GM12878 (cell line): ENCODE measurements at regions not wholly inside any gene's neighbourhood (a gene's known extent, or its start where the extent isn't known, plus 50 kb on each side); places are given as distances from the start of the nearest gene placed in this dataset.

ENCODE experiments used
- ATAC-seq: fragments of 200-7000 bp; cut with Tn5 transposase; 3 replicates; pipeline ENCODE4 v1.9.1; 2020; ENCODE audit warnings: mild to moderate bottlenecking, moderate library complexity
- BruUV-seq: library from RNA; stranded (reverse); fragments of 400-500 nt; replicated peaks from 2 replicates; lab custom pipeline; 2021; lab: Mats Ljungman, UMichigan
- CTCF ChIA-PET: fragments of 300-600 bp; sonication (Branson Sonifier 250); formaldehyde crosslinking; extraction: SDS; loops from one replicate; lab custom pipeline; 2021; ENCODE audit warnings: inconsistent platforms; lab: Yijun Ruan, JAX
- POLR2A ChIA-PET: fragments of 350-600 bp; formaldehyde crosslinking; extraction: SDS; loops from one replicate; lab custom pipeline; 2021; ENCODE audit warnings: inconsistent platforms; lab: Charles Lee
- RAD21 ChIA-PET: fragments of 300-600 bp; sonication (Branson Sonifier 250); formaldehyde crosslinking; loops from one replicate; lab custom pipeline; 2023; ENCODE audit warnings: antibody characterized with exemption; ENCODE audit not compliant: unreplicated experiment; lab: Charles Lee
- SMC1A ChIA-PET: fragments of 300-600 bp; sonication (Branson Sonifier 250); formaldehyde crosslinking; loops from one replicate; lab custom pipeline; 2023; ENCODE audit not compliant: unreplicated experiment, uncharacterized antibody; lab: Charles Lee
- DNase-seq: peaks from one replicate; pipeline ENCODE4 v3.0.0-alpha.2; 2011; ENCODE audit warnings: low read depth, low spot score
- FAIRE-seq: peaks from 3 replicates; lab custom pipeline; 2011; peaks lifted over from hg19 to GRCh38; lab: Jason Lieb, UNC
- H2AFZ ChIP-seq: 2 replicates; pipeline ENCODE4 v1.6.0; 2011; ENCODE audit warnings: low read depth, low read length, control low read depth; ENCODE audit not compliant: control insufficient read depth
- H3K27ac ChIP-seq: 2 replicates; pipeline ENCODE4 v1.5.1; 2011; ENCODE audit warnings: control low read depth; ENCODE audit not compliant: control insufficient read depth, insufficient read depth
- H3K27me3 ChIP-seq, 2 experiments: replicated peaks in 1 of 2; 2 replicates each; pipeline versions ENCODE4 v1.6.0 to v1.6.1; 2011; ENCODE audit warnings: low read length in 1 of 2; ENCODE audit not compliant: control insufficient read depth in 2 of 2, insufficient read depth in 2 of 2
- H3K36me3 ChIP-seq, 2 experiments: 2 replicates each; pipeline ENCODE4 v1.5.1; 2011; ENCODE audit warnings: low read length in 1 of 2; ENCODE audit not compliant: control insufficient read depth in 2 of 2, insufficient read depth in 2 of 2
- H3K4me1 ChIP-seq: 2 replicates; pipeline ENCODE4 v1.6.1; 2011; ENCODE audit warnings: mild to moderate bottlenecking, low read length, moderate library complexity, mixed read lengths; ENCODE audit not compliant: control insufficient read depth, insufficient read depth
- H3K4me2 ChIP-seq: 2 replicates; pipeline ENCODE4 v1.6.0; 2011; ENCODE audit warnings: control low read depth; ENCODE audit not compliant: control insufficient read depth, insufficient read depth
- H3K4me3 ChIP-seq: fragments of 200-600 bp; sonication (generic); 2 replicates; pipeline ENCODE4 v1.5.1; 2016
- H3K79me2 ChIP-seq: 2 replicates; pipeline ENCODE4 v1.6.0; 2011; ENCODE audit warnings: low read length; ENCODE audit not compliant: control insufficient read depth, insufficient read depth
- H3K9ac ChIP-seq: 2 replicates; pipeline ENCODE4 v1.8.0; 2011; ENCODE audit warnings: low read length, control low read depth, mixed read lengths; ENCODE audit not compliant: control insufficient read depth, insufficient read depth
- H3K9me3 ChIP-seq: replicated peaks from 3 replicates; pipeline ENCODE4 v1.5.1; 2011; ENCODE audit warnings: mild to moderate bottlenecking, low read length; ENCODE audit not compliant: control insufficient read depth, insufficient read depth
- H4K20me1 ChIP-seq: 2 replicates; pipeline ENCODE4 v1.6.0; 2011; ENCODE audit not compliant: control insufficient read depth, insufficient read depth
- ASH2L ChIP-seq: fragments of 300-600, 200-600 bp; sonication (generic); IDR thresholded peaks from 2 replicates; pipeline ENCODE4 v1.6.1; 2017; ENCODE audit warnings: low read depth, mild to moderate bottlenecking, borderline replicate concordance
- BMI1 ChIP-seq: fragments of 450-650 bp; IDR thresholded peaks from 2 replicates; pipeline ENCODE4 v1.6.1; 2016; ENCODE audit warnings: mild to moderate bottlenecking, moderate library complexity, borderline replicate concordance
- HDAC2 ChIP-seq: fragments of 200-600 bp; sonication (generic); IDR thresholded peaks from 2 replicates; pipeline ENCODE4 v1.6.1; 2017
- HSF1 ChIP-seq: fragments of 150-350 bp; IDR thresholded peaks from 2 replicates; pipeline ENCODE4 v1.6.1; 2014; ENCODE audit warnings: mild to moderate bottlenecking, low read depth, low read length
- KDM1A ChIP-seq: fragments of 200-600 bp; sonication (generic); IDR thresholded peaks from 2 replicates; pipeline ENCODE4 v1.6.1; 2016; ENCODE audit warnings: borderline replicate concordance
- MEF2B ChIP-seq: fragments of 450-650 bp; IDR thresholded peaks from 2 replicates; pipeline ENCODE4 v1.6.1; 2018; ENCODE audit warnings: mild to moderate bottlenecking, moderate library complexity; ENCODE audit not compliant: partially characterized antibody, poor library complexity, severe bottlenecking
- MTA2 ChIP-seq: fragments of 450-650 bp; IDR thresholded peaks from 2 replicates; pipeline ENCODE4 v1.6.1; 2016; ENCODE audit warnings: low read depth, mild to moderate bottlenecking, moderate library complexity
- NKRF ChIP-seq: fragments of 450-650 bp; conservative IDR thresholded peaks from 2 replicates; pipeline ENCODE4 v1.6.1; 2017; ENCODE audit warnings: mild to moderate bottlenecking, moderate library complexity
- POLR2AphosphoS2 ChIP-seq: IDR thresholded peaks from 2 replicates; pipeline ENCODE4 v1.6.1; 2011; ENCODE audit warnings: low read depth, mild to moderate bottlenecking, low read length, improper control_type of control experiment, moderate library complexity
- STAT3 ChIP-seq: IDR thresholded peaks from 2 replicates; pipeline ENCODE4 v1.6.1; 2011; ENCODE audit warnings: low read depth, low read length, improper control_type of control experiment
- TAF1 ChIP-seq: IDR thresholded peaks from 2 replicates; pipeline ENCODE4 v1.6.1; 2011; ENCODE audit warnings: mild to moderate bottlenecking, low read depth, low read length, borderline replicate concordance
- WGBS: methylation state at CpG from one replicate; pipeline ENCODE4 v1.1.6; 2016; ENCODE audit warnings: low lambda C conversion rate; ENCODE audit not compliant: insufficient replicate concordance, insufficient coverage; ENCODE audit errors: missing lambda C conversion rate; 5-methylcytosine and 5-hydroxymethylcytosine counted together
- in situ Hi-C: fragments of 300-500 bp; cut with MboI; formaldehyde crosslinking; loops from 9 replicates; pipeline ENCODE4 v1.14.3; 2018; ENCODE audit warnings: mixed read lengths
- intact Hi-C: fragments of 100-400 bp; cut with micrococcal nuclease; formaldehyde crosslinking; loops from one replicate; pipeline ENCODE4 v1.14.2; 2022; ENCODE audit not compliant: unreplicated experiment
- TF ChIP-seq, protein P1 (sequence below): IDR thresholded peaks from 2 replicates; pipeline ENCODE4 v1.6.1; 2011; ENCODE audit warnings: low read depth, mild to moderate bottlenecking, low read length, moderate library complexity, borderline replicate concordance; ENCODE audit errors: extremely low read depth
- TF ChIP-seq, protein P2 (sequence below): fragments of 450-650 bp; IDR thresholded peaks from 2 replicates; pipeline ENCODE4 v1.6.1; 2017; ENCODE audit warnings: mild to moderate bottlenecking
- TF ChIP-seq, protein P3 (sequence below): IDR thresholded peaks from 2 replicates; pipeline ENCODE4 v1.6.1; 2012; ENCODE audit warnings: improper control_type of control experiment, low read depth, low read length; ENCODE audit not compliant: insufficient replicate concordance

DNA sequence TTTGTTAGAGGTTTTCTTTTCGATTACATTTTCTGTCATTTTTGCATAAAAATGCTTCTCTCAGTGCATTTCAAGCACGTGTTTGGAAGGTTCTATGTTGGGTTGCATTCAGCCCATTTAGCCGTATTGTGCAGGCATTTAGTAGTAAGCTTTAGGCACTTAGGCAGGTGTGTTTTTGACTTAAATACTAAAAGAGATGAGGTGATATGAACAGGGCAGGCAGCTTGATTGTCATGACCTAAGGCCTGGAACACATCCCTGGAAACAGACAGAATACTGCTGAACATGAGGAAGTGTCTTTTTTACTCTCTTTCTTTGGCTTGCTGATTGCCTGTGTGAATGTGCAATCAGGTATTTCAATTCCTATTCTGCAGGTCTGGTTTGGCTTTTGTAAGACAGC, 610.5 kb upstream of the MAN1A1 start:
- Histone ChIP-seq H3K27me3 (no peaks in the 10 kb centered on the region), H3K9ac (no peak overlapping the region), H2AFZ (no peak overlapping the region), H3K36me3 (no peaks in the 10 kb centered on the region), H4K20me1 (no peaks in the 10 kb centered on the region), H3K27ac (no peak overlapping the region), H3K4me3 (no peak overlapping the region), H3K4me1 (no peaks in the 10 kb centered on the region), H3K79me2 (no peaks in the 10 kb centered on the region), H3K4me2 (no peak overlapping the region), H3K9me3 (no peaks in the 10 kb centered on the region)
- ChIA-PET CTCF (no interaction called here), RAD21 (no interaction called here), SMC1A (interaction anchor here (0.8 kb wide), 1 partner anchor 812 kb away, joined by 3 read pairs; no protein-coding TSS in a partner anchor), POLR2A (no interaction called here)
- ATAC-seq (no peak), FAIRE-seq (no peak), DNase-seq (no peak)
- TF ChIP-seq MTA2: no peak
- TF ChIP-seq STAT3: no peak
- TF ChIP-seq, protein P1, sequence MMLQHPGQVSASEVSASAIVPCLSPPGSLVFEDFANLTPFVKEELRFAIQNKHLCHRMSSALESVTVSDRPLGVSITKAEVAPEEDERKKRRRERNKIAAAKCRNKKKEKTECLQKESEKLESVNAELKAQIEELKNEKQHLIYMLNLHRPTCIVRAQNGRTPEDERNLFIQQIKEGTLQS: no peak
- no peak for TF ChIP-seq KDM1A
- TF ChIP-seq BMI1: no peak
- no peak for TF ChIP-seq ASH2L
- TF ChIP-seq, protein P2, sequence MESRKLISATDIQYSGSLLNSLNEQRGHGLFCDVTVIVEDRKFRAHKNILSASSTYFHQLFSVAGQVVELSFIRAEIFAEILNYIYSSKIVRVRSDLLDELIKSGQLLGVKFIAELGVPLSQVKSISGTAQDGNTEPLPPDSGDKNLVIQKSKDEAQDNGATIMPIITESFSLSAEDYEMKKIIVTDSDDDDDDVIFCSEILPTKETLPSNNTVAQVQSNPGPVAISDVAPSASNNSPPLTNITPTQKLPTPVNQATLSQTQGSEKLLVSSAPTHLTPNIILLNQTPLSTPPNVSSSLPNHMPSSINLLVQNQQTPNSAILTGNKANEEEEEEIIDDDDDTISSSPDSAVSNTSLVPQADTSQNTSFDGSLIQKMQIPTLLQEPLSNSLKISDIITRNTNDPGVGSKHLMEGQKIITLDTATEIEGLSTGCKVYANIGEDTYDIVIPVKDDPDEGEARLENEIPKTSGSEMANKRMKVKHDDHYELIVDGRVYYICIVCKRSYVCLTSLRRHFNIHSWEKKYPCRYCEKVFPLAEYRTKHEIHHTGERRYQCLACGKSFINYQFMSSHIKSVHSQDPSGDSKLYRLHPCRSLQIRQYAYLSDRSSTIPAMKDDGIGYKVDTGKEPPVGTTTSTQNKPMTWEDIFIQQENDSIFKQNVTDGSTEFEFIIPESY: no peak
- no peak for TF ChIP-seq NKRF
- TF ChIP-seq POLR2AphosphoS2: no peak
- TF ChIP-seq HSF1: no peak
- no peak for TF ChIP-seq TAF1
- TF ChIP-seq, protein P3, sequence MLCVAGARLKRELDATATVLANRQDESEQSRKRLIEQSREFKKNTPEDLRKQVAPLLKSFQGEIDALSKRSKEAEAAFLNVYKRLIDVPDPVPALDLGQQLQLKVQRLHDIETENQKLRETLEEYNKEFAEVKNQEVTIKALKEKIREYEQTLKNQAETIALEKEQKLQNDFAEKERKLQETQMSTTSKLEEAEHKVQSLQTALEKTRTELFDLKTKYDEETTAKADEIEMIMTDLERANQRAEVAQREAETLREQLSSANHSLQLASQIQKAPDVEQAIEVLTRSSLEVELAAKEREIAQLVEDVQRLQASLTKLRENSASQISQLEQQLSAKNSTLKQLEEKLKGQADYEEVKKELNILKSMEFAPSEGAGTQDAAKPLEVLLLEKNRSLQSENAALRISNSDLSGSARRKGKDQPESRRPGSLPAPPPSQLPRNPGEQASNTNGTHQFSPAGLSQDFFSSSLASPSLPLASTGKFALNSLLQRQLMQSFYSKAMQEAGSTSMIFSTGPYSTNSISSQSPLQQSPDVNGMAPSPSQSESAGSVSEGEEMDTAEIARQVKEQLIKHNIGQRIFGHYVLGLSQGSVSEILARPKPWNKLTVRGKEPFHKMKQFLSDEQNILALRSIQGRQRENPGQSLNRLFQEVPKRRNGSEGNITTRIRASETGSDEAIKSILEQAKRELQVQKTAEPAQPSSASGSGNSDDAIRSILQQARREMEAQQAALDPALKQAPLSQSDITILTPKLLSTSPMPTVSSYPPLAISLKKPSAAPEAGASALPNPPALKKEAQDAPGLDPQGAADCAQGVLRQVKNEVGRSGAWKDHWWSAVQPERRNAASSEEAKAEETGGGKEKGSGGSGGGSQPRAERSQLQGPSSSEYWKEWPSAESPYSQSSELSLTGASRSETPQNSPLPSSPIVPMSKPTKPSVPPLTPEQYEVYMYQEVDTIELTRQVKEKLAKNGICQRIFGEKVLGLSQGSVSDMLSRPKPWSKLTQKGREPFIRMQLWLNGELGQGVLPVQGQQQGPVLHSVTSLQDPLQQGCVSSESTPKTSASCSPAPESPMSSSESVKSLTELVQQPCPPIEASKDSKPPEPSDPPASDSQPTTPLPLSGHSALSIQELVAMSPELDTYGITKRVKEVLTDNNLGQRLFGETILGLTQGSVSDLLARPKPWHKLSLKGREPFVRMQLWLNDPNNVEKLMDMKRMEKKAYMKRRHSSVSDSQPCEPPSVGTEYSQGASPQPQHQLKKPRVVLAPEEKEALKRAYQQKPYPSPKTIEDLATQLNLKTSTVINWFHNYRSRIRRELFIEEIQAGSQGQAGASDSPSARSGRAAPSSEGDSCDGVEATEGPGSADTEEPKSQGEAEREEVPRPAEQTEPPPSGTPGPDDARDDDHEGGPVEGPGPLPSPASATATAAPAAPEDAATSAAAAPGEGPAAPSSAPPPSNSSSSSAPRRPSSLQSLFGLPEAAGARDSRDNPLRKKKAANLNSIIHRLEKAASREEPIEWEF: no peak
- no peak for TF ChIP-seq HDAC2
- TF ChIP-seq MEF2B: no peak
- no TSS peak for BruUV-seq
- 22% methylated on average over 3 of the region's 3 CpGs for WGBS
- in situ Hi-C loops: no loop called here
- intact Hi-C loops: no loop called here
